ENCODE measurements at regions not wholly inside any gene's neighbourhood (a gene's known extent, or its start where the extent isn't known, plus 50 kb on each side); places are given as distances from the start of the nearest gene placed in this dataset.

DNA sequence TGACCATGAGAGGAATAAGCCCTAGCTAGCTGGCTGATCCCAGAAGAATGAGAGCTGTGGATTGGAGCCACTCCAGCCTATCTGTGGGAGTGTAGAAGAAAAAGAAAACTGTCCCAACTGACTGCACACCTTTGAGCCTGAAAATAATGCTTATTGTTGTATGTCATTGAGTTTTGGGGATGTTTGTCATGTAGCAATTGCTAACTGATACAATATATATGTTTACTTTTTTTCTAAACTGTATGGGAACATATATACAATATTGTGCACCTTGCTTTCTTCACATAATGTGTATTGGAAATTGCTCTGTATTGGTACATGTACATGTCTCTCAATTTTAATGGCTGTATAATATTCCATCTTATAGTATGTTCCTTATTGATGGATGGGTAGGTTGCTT, 124.0 kb upstream of the NLRP1 start:
- H3K9me3 ChIP-seq (ENCODE audit: control insufficient read depth, low read depth, low read length), result no peaks in the 10 kb centered on the region
- no peak for FAIRE-seq
- no peak overlapping the region for H2AFZ ChIP-seq (ENCODE audit: control insufficient read depth, low read length)
- H3K36me3 ChIP-seq (ENCODE audit: control insufficient read depth in 2 of 2, extremely low read depth in 1 of 2, insufficient read depth in 2 of 2, low read length in 2 of 2), result no peaks in the 10 kb centered on the region
- DNase-seq (ENCODE audit: low read depth, low spot score), result no peak
- H3K27me3 ChIP-seq (ENCODE audit: control insufficient read depth, extremely low read depth, insufficient read depth, low read length), result peaks cover 4% of the 10 kb centered on the region
- no peak overlapping the region for H3K4me3 ChIP-seq (ENCODE audit: control insufficient read depth in 2 of 3, extremely low read depth in 1 of 3, insufficient read depth in 2 of 3, low read depth in 1 of 3, low read length in 3 of 3)
- no peak overlapping the region for H3K27ac ChIP-seq (ENCODE audit: control insufficient read depth, insufficient read depth, low read length)
- H4K20me1 ChIP-seq (ENCODE audit: control insufficient read depth, extremely low read depth, insufficient read depth, low read length), result no peaks in the 10 kb centered on the region
- no peaks in the 10 kb centered on the region for H3K79me2 ChIP-seq (ENCODE audit: control insufficient read depth, insufficient read depth, low read length)
- no peaks in the 10 kb centered on the region for H3K9me1 ChIP-seq (ENCODE audit: control insufficient read depth, extremely low read depth, insufficient read depth, low read length)
- TF ChIP-seq, protein P1, sequence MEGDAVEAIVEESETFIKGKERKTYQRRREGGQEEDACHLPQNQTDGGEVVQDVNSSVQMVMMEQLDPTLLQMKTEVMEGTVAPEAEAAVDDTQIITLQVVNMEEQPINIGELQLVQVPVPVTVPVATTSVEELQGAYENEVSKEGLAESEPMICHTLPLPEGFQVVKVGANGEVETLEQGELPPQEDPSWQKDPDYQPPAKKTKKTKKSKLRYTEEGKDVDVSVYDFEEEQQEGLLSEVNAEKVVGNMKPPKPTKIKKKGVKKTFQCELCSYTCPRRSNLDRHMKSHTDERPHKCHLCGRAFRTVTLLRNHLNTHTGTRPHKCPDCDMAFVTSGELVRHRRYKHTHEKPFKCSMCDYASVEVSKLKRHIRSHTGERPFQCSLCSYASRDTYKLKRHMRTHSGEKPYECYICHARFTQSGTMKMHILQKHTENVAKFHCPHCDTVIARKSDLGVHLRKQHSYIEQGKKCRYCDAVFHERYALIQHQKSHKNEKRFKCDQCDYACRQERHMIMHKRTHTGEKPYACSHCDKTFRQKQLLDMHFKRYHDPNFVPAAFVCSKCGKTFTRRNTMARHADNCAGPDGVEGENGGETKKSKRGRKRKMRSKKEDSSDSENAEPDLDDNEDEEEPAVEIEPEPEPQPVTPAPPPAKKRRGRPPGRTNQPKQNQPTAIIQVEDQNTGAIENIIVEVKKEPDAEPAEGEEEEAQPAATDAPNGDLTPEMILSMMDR (optimal IDR thresholded peaks at IDR 0.05 in 1 of 3, IDR thresholded peaks at IDR 0.05 in 1 of 3, conservative IDR thresholded peaks at IDR 0.05 in 1 of 3; ENCODE audit: extremely low read depth in 1 of 3, insufficient read depth in 2 of 3, low read length in 3 of 3), result no peak
- TF ChIP-seq EZH2 (IDR thresholded peaks at IDR 0.05; ENCODE audit: low read length), result no peak
- no peaks in the 10 kb centered on the region for H3K4me1 ChIP-seq (ENCODE audit: control insufficient read depth, extremely low read depth, insufficient read depth, low read length)
- H3K9ac ChIP-seq (ENCODE audit: control insufficient read depth, extremely low read depth, insufficient read depth, low read length), result no peak overlapping the region
- dilution Hi-C loops (cut with MboI; ENCODE audit: extremely low pct_ligation_motif_present, low sequenced_read_pairs), result no loop called here
- no peak overlapping the region for H3K4me2 ChIP-seq (ENCODE audit: control insufficient read depth, extremely low read depth, insufficient read depth, low read depth, low read length)

DNA sequence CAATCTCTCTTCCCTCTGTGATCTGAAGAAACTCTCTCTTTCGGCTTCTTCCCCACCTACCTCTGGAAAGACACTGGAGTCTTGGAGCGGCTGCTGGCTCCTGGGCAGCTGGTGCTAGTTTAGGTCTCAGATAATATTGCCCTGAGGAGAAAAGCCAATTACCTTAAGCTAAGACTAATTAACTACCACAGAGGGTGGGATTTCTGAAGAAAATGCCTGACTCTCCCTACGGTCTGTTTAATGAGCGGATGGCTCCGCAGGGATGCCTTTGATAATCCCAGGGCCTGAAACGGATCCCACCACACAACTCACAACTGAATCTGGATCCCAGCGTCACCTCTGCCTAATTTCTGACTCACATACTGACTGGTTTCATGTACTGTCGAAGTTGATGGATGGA, 127.0 kb upstream of the NLRP1 start:
- H4K20me1 ChIP-seq (ENCODE audit: control insufficient read depth, extremely low read depth, insufficient read depth, low read length), result no peaks in the 10 kb centered on the region
- no peaks in the 10 kb centered on the region for H3K4me1 ChIP-seq (ENCODE audit: control insufficient read depth, extremely low read depth, insufficient read depth, low read length)
- DNase-seq (ENCODE audit: low read depth, low spot score) (no peak), FAIRE-seq (no peak)
- no peak overlapping the region for H2AFZ ChIP-seq (ENCODE audit: control insufficient read depth, low read length)
- no peaks in the 10 kb centered on the region for H3K9me1 ChIP-seq (ENCODE audit: control insufficient read depth, extremely low read depth, insufficient read depth, low read length)
- TF ChIP-seq, protein P1 (optimal IDR thresholded peaks at IDR 0.05 in 1 of 3, IDR thresholded peaks at IDR 0.05 in 1 of 3, conservative IDR thresholded peaks at IDR 0.05 in 1 of 3; ENCODE audit: extremely low read depth in 1 of 3, insufficient read depth in 2 of 3, low read length in 3 of 3), result no peak
- TF ChIP-seq EZH2 (IDR thresholded peaks at IDR 0.05; ENCODE audit: low read length), result no peak
- H3K4me2 ChIP-seq (ENCODE audit: control insufficient read depth, extremely low read depth, insufficient read depth, low read depth, low read length), result no peak overlapping the region
- H3K79me2 ChIP-seq (ENCODE audit: control insufficient read depth, insufficient read depth, low read length), result no peaks in the 10 kb centered on the region
- H3K27me3 ChIP-seq (ENCODE audit: control insufficient read depth, extremely low read depth, insufficient read depth, low read length), result peaks cover 4% of the 10 kb centered on the region
- H3K4me3 ChIP-seq (ENCODE audit: control insufficient read depth in 2 of 3, extremely low read depth in 1 of 3, insufficient read depth in 2 of 3, low read depth in 1 of 3, low read length in 3 of 3), result no peak overlapping the region
- no peak overlapping the region for H3K27ac ChIP-seq (ENCODE audit: control insufficient read depth, insufficient read depth, low read length)
- dilution Hi-C loops (cut with MboI; ENCODE audit: extremely low pct_ligation_motif_present, low sequenced_read_pairs), result no loop called here
- H3K9ac ChIP-seq (ENCODE audit: control insufficient read depth, extremely low read depth, insufficient read depth, low read length), result no peak overlapping the region
- H3K9me3 ChIP-seq (ENCODE audit: control insufficient read depth, low read depth, low read length), result no peaks in the 10 kb centered on the region
- no peaks in the 10 kb centered on the region for H3K36me3 ChIP-seq (ENCODE audit: control insufficient read depth in 2 of 2, extremely low read depth in 1 of 2, insufficient read depth in 2 of 2, low read length in 2 of 2)

Measured in keratinocyte (primary cell).